MCF 10A (cell line): ENCODE measurements at regions not wholly inside any gene's neighbourhood (a gene's known extent, or its start where the extent isn't known, plus 50 kb on each side); places are given as distances from the start of the nearest gene placed in this dataset.
"Not testable (repeated sequence)": the region's sequence is repeated elsewhere in the genome, so short reads cannot be mapped to it uniquely, and the experiment has no call there.

ENCODE experiments used
- BruUV-seq: library from RNA; stranded (reverse); fragments of 400-500 nt; replicated peaks from 2 replicates; lab custom pipeline; 2021; lab: Mats Ljungman, UMichigan
- CTCF ChIA-PET: fragments of 300-600 bp; sonication (Branson Sonifier 250); formaldehyde crosslinking; extraction: SDS; loops from one replicate; lab custom pipeline; 2021; ENCODE audit warnings: antibody characterized with exemption, inconsistent platforms; lab: Yijun Ruan, JAX
- POLR2A ChIA-PET: fragments of 300-600, 350-650 bp; sonication (Branson Sonifier 250); formaldehyde crosslinking; extraction: SDS; loops from one replicate; lab custom pipeline; 2020; ENCODE audit warnings: antibody characterized with exemption, inconsistent platforms; lab: Yijun Ruan, JAX
- DNase-seq: peaks from one replicate; pipeline ENCODE4 v3.0.0-alpha.2; 2018; ENCODE audit not compliant: unreplicated experiment
- H3K27ac Mint-ChIP-seq: one replicate; pipeline ENCODE4 v1.8.0; 2022; ENCODE audit warnings: mild to moderate bottlenecking, low read depth, mixed read lengths; ENCODE audit not compliant: unreplicated experiment
- H3K27me3 Mint-ChIP-seq: one replicate; pipeline ENCODE4 v1.8.0; 2022; ENCODE audit warnings: mixed read lengths; ENCODE audit not compliant: insufficient read depth, unreplicated experiment
- H3K36me3 Mint-ChIP-seq: one replicate; pipeline ENCODE4 v1.8.0; 2022; ENCODE audit warnings: mild to moderate bottlenecking, moderate library complexity, mixed read lengths; ENCODE audit not compliant: insufficient read depth, unreplicated experiment
- H3K4me1 Mint-ChIP-seq: one replicate; pipeline ENCODE4 v1.8.0; 2022; ENCODE audit warnings: mixed read lengths; ENCODE audit not compliant: insufficient read depth, unreplicated experiment
- H3K4me3 Mint-ChIP-seq: one replicate; pipeline ENCODE4 v1.8.0; 2022; ENCODE audit warnings: mild to moderate bottlenecking, moderate library complexity, mixed read lengths; ENCODE audit not compliant: unreplicated experiment
- H3K9me3 Mint-ChIP-seq: one replicate; pipeline ENCODE4 v1.8.0; 2022; ENCODE audit warnings: mixed read lengths; ENCODE audit not compliant: unreplicated experiment
- intact Hi-C: fragments of 100-400 bp; cut with micrococcal nuclease; formaldehyde crosslinking; loops from 2 replicates; pipeline ENCODE4 v1.14.1; 2022
- TF ChIP-seq, protein P1 (sequence below): fragments of 200-600 bp; IDR thresholded peaks from one replicate; pipeline ENCODE4 v1.8.0; 2022; ENCODE audit warnings: antibody characterized with exemption, mild to moderate bottlenecking; ENCODE audit not compliant: unreplicated experiment

DNA sequence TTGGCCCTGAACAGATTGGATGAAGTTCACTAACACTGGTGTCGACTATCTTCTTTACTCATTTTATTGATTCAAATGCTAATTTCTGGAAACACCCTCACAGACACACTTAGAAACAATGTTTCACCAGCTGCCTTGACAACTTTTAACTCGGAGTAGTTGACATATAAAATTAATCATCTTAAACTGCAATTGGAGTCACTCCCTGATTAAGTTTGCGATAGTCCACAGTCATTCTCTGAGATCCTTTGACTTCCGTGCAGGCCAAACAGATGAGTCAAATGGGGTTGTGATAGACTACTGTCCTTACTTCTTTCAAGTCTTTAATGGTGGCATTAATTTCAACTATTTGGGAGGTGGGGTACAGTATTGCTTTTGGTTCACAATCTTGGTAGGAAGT lies 114.4 kb upstream of the PCSK1 start:
- Mint-ChIP-seq H3K36me3 (no peaks in the 10 kb centered on the region), H3K4me3 (no peak overlapping the region), H3K4me1 (peaks cover 7% of the 10 kb centered on the region), H3K27ac (no peak overlapping the region), H3K9me3 (no peaks in the 10 kb centered on the region), H3K27me3 (no peaks in the 10 kb centered on the region)
- no TSS peak for BruUV-seq
- CTCF ChIA-PET: interaction anchor here (0.6 to 4.5 kb wide), 5 partner anchors 20 to 203 kb away, joined by 3 to 31 read pairs (median 3); no protein-coding TSS in a partner anchor
- DNase-seq: no peak
- POLR2A ChIA-PET: interaction anchor here (1.2 to 2.1 kb wide), 2 partner anchors 36 to 203 kb away, joined by 3 to 8 read pairs; no protein-coding TSS in a partner anchor
- intact Hi-C loops: no loop called here
- TF ChIP-seq, protein P1, sequence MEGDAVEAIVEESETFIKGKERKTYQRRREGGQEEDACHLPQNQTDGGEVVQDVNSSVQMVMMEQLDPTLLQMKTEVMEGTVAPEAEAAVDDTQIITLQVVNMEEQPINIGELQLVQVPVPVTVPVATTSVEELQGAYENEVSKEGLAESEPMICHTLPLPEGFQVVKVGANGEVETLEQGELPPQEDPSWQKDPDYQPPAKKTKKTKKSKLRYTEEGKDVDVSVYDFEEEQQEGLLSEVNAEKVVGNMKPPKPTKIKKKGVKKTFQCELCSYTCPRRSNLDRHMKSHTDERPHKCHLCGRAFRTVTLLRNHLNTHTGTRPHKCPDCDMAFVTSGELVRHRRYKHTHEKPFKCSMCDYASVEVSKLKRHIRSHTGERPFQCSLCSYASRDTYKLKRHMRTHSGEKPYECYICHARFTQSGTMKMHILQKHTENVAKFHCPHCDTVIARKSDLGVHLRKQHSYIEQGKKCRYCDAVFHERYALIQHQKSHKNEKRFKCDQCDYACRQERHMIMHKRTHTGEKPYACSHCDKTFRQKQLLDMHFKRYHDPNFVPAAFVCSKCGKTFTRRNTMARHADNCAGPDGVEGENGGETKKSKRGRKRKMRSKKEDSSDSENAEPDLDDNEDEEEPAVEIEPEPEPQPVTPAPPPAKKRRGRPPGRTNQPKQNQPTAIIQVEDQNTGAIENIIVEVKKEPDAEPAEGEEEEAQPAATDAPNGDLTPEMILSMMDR: no peak

DNA sequence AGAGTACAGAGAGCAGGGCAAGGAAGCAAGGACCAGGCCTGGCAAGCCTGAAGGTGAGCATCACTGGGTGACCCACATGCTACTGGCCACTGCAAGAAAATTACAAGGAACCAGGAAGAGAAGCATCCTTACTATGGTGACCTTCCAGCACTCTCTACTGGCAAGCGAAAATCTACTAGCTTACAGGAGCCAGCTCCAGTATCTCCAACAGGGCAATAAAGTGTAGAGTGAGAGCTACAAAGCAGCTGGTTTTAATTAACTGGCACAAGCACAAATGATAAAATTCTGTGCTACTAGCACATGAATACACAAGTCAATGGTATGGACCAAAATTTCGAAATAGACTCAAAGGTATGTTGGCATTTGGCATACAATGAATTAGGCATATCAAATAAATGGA lies 113.3 kb upstream of the CAST start:
- no peaks in the 10 kb centered on the region for H3K36me3 Mint-ChIP-seq
- no peaks in the 10 kb centered on the region for H3K9me3 Mint-ChIP-seq
- POLR2A ChIA-PET: interaction anchor here (1.0 to 2.1 kb wide), 4 partner anchors 19 to 204 kb away, joined by 3 to 8 read pairs (median 4); no protein-coding TSS in a partner anchor
- no peaks in the 10 kb centered on the region for H3K27me3 Mint-ChIP-seq
- no peak overlapping the region for H3K27ac Mint-ChIP-seq
- peaks cover 7% of the 10 kb centered on the region for H3K4me1 Mint-ChIP-seq
- CTCF ChIA-PET: interaction anchor here (0.6 to 4.5 kb wide), 10 partner anchors 18 to 696 kb away, joined by 3 to 31 read pairs (median 4); no protein-coding TSS in a partner anchor
- TF ChIP-seq, protein P1: no peak
- BruUV-seq: no TSS peak
- DNase-seq: no peak
- intact Hi-C loops: no loop called here
- H3K4me3 Mint-ChIP-seq: no peak overlapping the region

DNA sequence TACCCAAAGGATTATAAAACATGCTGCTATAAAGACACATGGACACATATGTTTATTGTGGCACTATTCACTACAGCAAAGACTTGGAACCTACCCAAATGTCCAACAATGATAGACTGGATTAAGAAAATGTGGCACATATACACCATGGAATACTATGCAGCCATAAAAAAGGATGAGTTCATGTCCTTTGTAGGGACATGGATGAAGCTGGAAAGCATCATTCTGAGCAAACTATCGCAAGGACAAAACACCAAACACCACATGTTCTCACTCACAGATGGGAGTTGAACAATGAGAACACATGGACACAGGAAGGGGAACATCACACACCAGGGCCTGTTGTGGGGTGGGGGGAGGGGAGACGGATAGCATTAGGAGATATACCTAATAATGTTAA lies 101.3 kb upstream of the CAST start:
- BruUV-seq: not testable (repeated sequence)

DNA sequence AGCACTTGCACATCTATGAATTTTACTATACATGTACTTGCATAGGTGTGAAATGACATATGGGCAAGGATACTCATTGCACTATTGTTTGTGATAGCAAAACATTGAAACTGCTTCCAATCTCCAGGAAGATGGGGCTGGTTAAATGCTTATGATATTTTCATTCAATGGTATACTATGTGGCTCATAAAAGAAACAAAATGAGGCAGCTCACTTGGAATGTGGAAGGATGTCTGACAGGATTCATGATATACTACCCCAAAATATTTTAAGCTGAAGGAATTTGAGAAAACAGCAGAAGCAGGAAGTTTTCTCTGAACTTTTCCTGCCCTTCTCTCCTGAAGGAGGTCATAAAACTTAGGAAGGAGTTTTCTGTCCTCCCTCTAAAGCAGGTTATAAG lies 99.6 kb upstream of the CAST start:
- H3K36me3 Mint-ChIP-seq: no peaks in the 10 kb centered on the region
- H3K4me1 Mint-ChIP-seq: peaks cover 15% of the 10 kb centered on the region
- intact Hi-C loops: no loop called here
- BruUV-seq: no TSS peak
- DNase-seq: no peak
- ChIA-PET CTCF (no interaction called here), POLR2A (no interaction called here)
- no peak overlapping the region for H3K27ac Mint-ChIP-seq
- no peak overlapping the region for H3K4me3 Mint-ChIP-seq
- H3K9me3 Mint-ChIP-seq: no peaks in the 10 kb centered on the region
- TF ChIP-seq, protein P1: no peak
- no peaks in the 10 kb centered on the region for H3K27me3 Mint-ChIP-seq

More for the DNA sequence above, 101.3 kb upstream of the CAST start:
- H3K27me3 Mint-ChIP-seq, DNase-seq, H3K4me1 Mint-ChIP-seq, POLR2A ChIA-PET, intact Hi-C loops, H3K4me3 Mint-ChIP-seq, H3K9me3 Mint-ChIP-seq, H3K27ac Mint-ChIP-seq, H3K36me3 Mint-ChIP-seq, CTCF ChIA-PET: not testable (repeated sequence)
